ENCODE measurements at regions not wholly inside any gene's neighbourhood (a gene's known extent, or its start where the extent isn't known, plus 50 kb on each side); places are given as distances from the start of the nearest gene placed in this dataset.

- TF ChIP-seq CTCF (IDR thresholded peaks at IDR 0.05) = no peak
- no peak for TF ChIP-seq POLR2A (IDR thresholded peaks at IDR 0.05)
- TF ChIP-seq POLR2AphosphoS5 (IDR thresholded peaks at IDR 0.05; ENCODE audit: insufficient read depth in 1 of 2, low read depth in 1 of 2) = no peak
Measured at GRCh38 chr9:11933926-11934325, 759.3 kb upstream of the TYRP1 start.

Data from vagina (tissue), 2 donors.